C4-2B (cell line): ENCODE measurements at regions not wholly inside any gene's neighbourhood (a gene's known extent, or its start where the extent isn't known, plus 50 kb on each side); places are given as distances from the start of the nearest gene placed in this dataset.
"Not testable (repeated sequence)": the region's sequence is repeated elsewhere in the genome, so short reads cannot be mapped to it uniquely, and the experiment has no call there.

Source experiments
- H3K27ac ChIP-seq: fragments of 450-650 bp; 2 replicates; pipeline ENCODE4 v1.5.1; 2017
- ZFX ChIP-seq: fragments of 450-650 bp; IDR thresholded peaks from 2 replicates; pipeline ENCODE4 v1.6.1; 2017
- TF ChIP-seq, protein P1 (sequence below): fragments of 450-650 bp; conservative IDR thresholded peaks from 2 replicates; pipeline ENCODE4 v1.5.1; 2017; ENCODE audit warnings: mild to moderate bottlenecking

DNA sequence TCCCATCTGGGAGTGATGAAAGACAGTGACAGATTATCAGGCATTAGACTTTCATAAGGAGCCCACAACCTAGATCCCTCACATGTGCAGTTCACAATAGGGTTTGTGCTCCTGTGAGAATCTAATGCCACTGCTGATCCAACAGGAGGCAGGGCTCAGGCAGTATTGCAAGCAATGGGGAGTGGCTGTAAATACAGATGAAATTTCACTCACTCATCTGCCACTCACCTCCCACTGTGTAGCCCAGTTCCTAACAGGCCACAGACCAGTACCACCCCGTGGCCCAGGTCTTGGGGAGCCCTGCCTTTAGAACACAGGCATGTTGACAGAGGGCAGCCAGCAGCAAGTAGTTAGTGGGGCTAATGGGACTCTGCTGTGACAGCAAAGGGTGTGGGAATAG is 137.3 kb upstream of the NANOS1 start:
- TF ChIP-seq, protein P1, sequence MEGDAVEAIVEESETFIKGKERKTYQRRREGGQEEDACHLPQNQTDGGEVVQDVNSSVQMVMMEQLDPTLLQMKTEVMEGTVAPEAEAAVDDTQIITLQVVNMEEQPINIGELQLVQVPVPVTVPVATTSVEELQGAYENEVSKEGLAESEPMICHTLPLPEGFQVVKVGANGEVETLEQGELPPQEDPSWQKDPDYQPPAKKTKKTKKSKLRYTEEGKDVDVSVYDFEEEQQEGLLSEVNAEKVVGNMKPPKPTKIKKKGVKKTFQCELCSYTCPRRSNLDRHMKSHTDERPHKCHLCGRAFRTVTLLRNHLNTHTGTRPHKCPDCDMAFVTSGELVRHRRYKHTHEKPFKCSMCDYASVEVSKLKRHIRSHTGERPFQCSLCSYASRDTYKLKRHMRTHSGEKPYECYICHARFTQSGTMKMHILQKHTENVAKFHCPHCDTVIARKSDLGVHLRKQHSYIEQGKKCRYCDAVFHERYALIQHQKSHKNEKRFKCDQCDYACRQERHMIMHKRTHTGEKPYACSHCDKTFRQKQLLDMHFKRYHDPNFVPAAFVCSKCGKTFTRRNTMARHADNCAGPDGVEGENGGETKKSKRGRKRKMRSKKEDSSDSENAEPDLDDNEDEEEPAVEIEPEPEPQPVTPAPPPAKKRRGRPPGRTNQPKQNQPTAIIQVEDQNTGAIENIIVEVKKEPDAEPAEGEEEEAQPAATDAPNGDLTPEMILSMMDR, result no peak
- no peak for TF ChIP-seq ZFX
- H3K27ac ChIP-seq, result no peak overlapping the region

DNA sequence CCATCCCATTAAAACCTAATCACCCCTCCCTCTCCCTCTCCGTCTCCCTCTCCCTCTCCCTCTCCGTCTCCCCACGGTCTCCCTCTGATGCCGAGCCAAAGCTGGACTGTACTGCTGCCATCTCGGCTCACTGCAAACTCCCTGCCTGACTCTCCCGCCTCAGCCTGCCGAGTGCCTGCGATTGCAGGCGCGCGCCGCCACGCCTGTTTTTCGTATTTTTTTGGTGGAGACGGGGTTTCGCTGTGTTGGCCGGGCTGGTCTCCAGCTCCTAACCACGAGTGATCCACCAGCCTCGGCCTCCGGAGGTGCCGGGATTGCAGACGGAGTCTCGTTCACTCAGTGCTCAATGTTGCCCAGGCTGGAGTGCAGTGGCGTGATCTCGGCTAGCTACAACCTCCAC is 134.6 kb upstream of the NANOS1 start:
- H3K27ac ChIP-seq, result not testable (repeated sequence)

DNA sequence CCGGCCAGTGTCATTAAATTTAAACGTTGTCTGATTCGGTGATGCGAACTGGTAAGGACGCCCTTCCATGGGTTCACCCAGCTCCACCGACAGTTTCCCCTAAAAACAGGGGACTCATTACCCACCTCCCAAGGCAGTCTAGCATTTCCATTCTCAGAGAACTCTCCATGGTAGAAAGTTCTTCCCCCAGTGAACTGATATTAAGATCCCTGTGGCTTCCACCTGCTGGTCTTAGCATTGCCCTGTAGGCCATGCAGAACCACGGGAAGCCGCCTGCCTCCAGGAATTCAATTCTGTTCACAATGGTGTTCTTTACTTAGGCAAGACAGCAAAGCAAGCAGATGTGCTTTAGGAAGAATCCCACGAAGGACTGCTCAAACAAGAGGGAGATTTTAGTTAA is 128.9 kb upstream of the NANOS1 start:
- TF ChIP-seq, protein P1, result no peak
- TF ChIP-seq ZFX, result no peak
- H3K27ac ChIP-seq, result no peak overlapping the region

DNA sequence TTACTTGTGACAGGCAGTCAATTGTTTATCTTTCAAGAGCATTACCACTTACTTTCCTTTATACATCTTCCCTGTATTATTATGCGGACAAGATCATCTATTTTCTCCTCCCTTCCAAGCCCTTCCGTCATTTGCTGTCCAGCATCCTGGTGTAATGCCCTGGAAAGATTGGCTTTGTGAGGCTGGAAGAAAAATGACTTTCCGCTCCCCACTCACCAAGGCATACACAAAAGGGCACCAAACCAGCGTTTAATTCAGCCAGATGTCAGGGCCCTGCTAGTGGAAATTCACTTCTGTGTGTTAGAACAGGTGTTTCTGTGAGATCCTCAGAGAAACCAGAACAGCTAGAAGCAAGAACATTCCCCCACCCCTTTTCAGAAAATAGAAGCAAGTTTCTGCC is 128.1 kb upstream of the NANOS1 start:
- no peak overlapping the region for H3K27ac ChIP-seq
- TF ChIP-seq, protein P1, result no peak
- TF ChIP-seq ZFX, result no peak

DNA sequence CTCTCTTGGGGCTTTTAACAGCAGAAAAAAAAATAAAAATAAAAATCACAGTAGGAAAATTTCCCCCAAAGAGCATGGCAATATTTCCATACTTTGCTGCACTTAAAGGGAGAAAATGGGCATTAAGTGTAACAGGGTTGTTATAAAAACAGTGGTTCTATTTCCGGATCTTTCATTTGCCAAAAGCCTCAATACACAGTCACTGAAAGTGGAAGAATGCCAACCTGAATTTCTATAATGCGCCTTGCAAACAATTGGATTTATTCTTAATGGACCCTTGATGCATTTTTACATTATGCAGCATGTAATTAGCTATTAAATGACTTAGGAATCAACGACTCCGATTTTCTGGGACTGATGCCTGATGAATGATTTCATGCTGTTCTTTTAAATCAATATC is 127.6 kb upstream of the NANOS1 start:
- TF ChIP-seq ZFX, result no peak
- TF ChIP-seq, protein P1, result no peak
- no peak overlapping the region for H3K27ac ChIP-seq

DNA sequence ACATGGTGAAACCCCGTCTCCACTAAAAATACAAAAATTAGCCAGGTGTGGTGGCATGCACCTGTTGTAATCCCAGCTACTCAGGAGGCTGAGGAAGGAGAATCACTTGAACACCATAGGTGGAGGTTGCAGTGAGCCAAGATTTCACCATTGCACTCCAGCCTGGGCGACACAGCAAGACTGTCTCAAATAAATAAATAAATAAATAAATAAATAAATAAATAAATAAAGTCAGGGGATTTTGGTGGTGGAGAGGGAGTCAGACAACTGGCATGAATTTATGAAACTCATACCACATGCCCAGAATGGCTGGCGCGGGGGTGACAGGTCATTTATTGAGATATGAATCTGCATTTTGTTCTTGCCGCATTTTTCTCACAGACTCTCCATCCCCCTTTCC is 126.9 kb upstream of the NANOS1 start:
- not testable (repeated sequence) for H3K27ac ChIP-seq

DNA sequence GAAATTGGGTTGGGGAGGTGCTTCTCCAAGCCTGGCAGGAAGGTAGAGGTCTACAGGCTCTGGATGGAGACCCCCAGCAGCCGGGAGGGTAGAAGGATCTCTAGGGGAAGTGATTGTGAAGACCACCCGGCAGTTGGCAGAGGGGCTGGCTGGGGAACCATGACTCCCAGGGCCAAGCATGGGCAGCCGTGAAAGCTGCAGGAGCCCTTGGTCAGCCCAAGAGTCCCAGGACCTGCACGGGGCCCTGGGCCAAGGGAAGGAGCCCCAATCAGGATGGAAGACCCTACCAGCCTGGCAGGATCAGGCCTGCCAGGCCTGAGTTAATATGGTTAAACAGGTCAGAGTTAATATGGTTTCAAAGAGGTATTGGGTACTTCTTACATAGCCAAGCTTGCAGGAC is 126.3 kb upstream of the NANOS1 start:
- H3K27ac ChIP-seq, result no peak overlapping the region
- TF ChIP-seq, protein P1, result no peak
- TF ChIP-seq ZFX, result no peak

DNA sequence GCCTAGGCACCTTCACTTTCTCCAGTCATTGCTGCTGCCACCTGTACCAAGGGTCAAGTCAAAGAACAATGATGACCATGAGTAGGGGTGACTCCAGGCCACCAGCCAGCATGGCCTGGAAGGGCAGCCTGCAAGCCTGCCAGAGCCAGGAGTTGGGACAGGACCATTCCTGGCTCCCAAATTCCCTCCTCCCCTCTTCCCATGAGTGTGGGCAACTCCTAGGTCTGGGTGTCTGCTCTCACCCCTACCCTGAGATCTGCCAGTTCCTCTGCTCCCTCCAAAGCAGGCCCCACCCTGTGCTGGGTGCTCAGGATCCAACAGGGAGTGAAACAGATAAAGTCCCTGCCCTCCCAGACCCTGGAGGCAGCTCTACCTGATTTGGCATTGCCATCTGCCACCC is 125.8 kb upstream of the NANOS1 start:
- TF ChIP-seq ZFX, result no peak
- TF ChIP-seq, protein P1, result no peak
- H3K27ac ChIP-seq, result no peak overlapping the region

DNA sequence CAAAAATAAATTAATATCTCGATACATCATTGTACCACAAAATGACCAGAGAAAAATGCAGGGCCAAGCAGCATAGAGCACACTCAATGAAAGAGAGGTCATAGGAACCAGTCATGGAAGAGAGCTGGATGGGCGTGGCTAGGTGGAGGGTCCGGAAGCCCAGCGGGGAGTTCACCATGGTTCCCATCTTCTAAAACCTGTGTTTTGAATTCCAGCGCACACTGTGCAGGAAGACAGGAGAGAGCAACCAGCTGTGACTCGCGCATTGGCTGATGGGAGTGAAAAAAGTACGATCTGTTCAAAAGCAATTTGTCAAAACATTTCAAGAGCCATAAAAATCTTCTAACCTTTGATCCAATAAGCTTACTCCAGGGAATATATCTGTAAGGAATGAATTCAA is 125.2 kb upstream of the NANOS1 start:
- no peak overlapping the region for H3K27ac ChIP-seq
- no peak for TF ChIP-seq ZFX
- TF ChIP-seq, protein P1, result no peak
